Left colon (tissue), 2 donors: ENCODE measurements at regions not wholly inside any gene's neighbourhood (a gene's known extent, or its start where the extent isn't known, plus 50 kb on each side); places are given as distances from the start of the nearest gene placed in this dataset.
"Not testable (repeated sequence)": the region's sequence is repeated elsewhere in the genome, so short reads cannot be mapped to it uniquely, and the experiment has no call there.

ENCODE experiments used
- ATAC-seq: fragments of 200-7000 bp; cut with Tn5 transposase; one replicate; pipeline ENCODE4 v1.9.1; 2020; ENCODE audit warnings: mild to moderate bottlenecking, moderate library complexity
- DNase-seq, 2 donors: peaks; one replicate each; pipeline ENCODE4 v3.0.0-alpha.2; 2020
- intact Hi-C, 2 donors: fragments of 100-400 bp; cut with DNase I in 1 of 2; cut with micrococcal nuclease in 1 of 2; formaldehyde crosslinking; loops; one replicate each; pipeline versions ENCODE4 v1.11.2 to v1.14.0; 2022; cut with DNase I, micrococcal nuclease
- donor health status: DM: no; HTN: no; CAD: no.
- donor health status: DM: yes; HTN: yes; CAD: no.

DNA sequence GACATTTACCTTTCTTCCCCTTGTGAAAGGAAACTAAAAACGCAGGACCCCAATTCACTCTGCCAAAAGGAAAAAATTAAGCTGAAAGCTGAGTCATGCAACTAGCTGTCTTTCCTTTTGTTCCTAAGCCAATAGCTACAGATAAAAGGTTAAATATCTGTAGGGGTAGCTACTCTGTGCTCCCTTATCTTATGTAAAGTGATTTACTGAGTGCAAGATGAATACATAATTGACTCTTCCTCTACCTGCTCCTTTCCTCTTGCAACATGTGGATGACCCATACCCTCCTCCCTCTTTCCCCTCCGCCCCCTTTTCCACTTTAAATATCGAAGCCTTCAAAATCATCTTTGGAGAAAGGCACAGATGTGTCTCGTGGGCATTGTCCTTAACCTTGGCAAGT lies 68.0 kb upstream of the ZNF157 start:
- ATAC-seq, result no peak
- intact Hi-C loops, result no loop called here
- DNase-seq, result no peak

DNA sequence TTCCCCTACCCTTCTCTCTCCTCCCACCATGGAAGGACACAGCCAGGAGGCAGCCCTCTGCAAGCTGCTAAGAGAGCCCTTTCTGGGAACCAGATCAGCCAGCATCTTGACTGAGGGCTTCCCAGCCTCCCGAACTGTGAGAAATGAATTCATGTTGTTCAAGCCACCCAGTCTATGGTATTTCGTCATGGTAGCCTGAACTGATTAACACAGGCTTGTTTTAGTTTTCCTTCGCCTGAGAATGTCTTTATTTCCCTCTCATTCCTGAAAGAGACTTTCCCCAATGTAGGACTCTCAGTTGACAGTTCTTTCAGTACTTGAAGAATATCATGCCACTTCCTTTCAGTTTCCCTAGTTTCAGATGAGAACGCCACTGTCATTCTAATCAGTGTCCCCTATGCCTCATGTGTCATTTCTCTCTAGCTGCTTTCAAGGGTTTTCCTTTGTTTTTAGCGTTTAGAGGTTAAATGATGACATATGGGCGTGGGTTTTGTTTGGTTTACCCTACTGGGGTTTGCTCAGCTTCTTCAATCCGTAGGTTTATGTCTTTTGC lies 63.8 kb upstream of the ZNF157 start:
- ATAC-seq, intact Hi-C loops: not testable (repeated sequence)

DNA sequence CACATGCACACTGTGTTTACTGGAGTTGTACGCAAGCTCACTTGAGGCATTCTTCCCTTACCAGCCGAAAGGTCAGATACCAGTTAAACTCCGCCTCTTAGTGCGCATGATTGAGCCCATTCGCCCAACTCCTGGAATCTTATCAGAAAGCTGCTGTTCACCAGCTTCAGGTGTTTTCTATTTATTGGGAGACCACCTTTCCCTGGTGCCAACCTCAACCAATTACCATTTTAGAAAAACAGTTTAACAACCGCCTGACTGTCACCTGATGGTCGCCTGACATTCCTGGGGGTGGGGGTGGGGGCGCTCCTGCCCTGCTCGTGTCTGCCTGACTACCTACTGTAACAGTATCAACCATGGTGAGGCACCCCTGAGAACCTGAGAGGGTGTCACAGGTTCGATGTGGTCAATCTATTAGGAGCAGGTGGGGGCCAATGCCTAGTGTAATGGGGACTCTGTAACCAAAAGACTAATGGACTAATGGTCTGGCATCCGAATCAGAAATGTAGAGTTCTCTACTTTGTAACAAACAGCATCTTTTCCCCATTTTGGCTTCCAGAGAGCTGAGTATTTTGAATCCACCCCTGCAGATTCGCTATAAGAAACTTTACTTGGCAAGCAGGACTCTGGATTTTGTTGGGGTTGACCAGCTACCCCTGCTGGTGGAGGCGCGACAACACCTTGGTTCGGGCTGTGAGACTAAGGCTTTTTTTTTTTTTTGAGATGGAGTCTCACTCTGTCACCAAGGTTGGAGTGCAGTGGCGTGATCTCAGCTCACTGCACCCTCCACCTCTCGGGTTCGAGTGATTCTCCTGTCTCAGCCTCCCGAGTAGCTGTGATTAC lies 58.2 kb upstream of the ZNF157 start:
- intact Hi-C loops, result no loop called here
- ATAC-seq (peak; percentile 62), DNase-seq (peak; percentile 29 to 45)

More for the DNA sequence above, 63.8 kb upstream of the ZNF157 start:
- DNase-seq, result not testable (repeated sequence)

DNA sequence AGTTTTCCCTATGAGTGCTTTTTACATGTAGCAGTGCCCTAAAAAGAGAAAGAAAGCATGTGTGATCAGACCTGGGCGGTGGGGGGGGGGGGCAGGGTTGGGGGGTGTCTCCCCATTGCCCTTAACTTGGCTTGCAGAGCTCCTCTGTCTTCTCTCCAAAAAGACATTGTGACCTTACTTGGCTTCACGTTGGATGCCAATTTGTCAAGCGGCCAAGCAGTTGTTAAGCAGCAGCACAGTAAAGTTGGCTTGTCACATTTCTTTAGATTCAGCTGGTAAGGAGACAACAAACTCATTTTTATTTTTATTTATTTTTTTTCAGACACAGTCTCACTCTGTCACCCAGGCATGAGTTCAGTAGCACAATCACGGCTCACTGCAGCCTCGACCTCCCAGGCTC lies 57.3 kb upstream of the ZNF157 start:
- ATAC-seq (no peak), DNase-seq (no peak)
- intact Hi-C loops, result no loop called here

DNA sequence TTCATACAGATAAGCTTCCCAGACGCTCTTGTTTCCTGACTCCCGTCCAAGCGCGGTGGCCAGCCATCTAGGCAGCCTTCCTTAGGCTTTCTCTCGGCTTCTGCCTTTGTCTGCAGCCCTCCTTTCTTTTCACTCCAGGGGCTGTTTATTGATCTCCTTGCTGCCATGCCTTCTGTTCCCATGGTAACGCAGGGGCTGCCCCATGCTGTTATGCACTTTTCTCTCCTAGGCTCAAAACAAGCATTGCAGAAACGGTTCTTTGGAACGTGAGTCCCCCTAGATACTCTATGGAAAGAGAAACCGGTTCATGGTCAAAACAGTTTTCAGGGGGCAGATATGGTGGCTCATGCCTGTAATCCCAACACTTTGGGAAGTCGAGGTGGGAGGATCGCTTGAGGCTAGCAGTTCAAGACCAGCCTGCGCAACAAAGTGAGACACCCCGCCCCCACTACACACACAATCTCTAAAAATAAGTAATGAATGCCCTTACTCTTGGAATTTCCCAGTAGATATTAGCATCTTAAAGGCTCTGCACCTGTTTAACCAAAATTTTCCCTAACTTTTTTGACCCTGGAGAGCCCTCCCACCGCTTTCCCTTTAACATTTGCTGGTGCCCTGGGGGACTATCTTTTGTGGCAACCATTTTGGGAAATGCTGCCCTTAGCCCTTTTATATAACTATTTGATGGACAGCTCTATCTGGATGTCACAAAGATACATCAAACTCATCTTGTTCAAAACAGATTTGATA lies 53.9 kb upstream of the ZNF157 start:
- DNase-seq, result no peak
- ATAC-seq, result no peak
- intact Hi-C loops, result no loop called here
